NOMO-1 (cell line): ENCODE measurements at regions not wholly inside any gene's neighbourhood (a gene's known extent, or its start where the extent isn't known, plus 50 kb on each side); places are given as distances from the start of the nearest gene placed in this dataset.
"Not testable (repeated sequence)": the region's sequence is repeated elsewhere in the genome, so short reads cannot be mapped to it uniquely, and the experiment has no call there.

Experiments
- DNase-seq, 2 experiments: peaks; one replicate each; lab custom pipeline; 2025; ENCODE audit not compliant: unreplicated experiment in 2 of 2; lab: John Stamatoyannopoulos, UW

DNA sequence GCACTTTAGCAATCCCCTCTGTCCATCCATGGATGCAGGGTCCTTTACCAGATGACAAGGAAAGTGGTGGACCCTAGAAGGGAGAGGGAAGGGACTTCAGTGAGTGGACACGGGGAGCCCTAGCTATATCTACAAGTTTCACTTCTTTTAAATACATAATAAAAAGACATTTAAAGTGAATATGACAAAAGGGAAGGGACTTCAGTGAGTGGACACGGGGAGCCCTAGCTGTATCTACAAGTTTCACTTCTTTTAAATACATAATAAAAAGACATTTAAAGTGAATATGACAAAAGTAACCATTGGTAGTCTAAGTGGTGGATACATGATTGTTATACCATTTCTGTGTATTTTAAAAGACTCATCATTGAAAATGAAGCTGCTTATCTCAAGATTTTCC is 81.9 kb upstream of the HES1 start:
- DNase-seq, result peak in 1 of 2 experiments; percentile 60

GRCh38 chr3:194054540-194054939 is 81.4 kb upstream of the HES1 start:
- no peak for DNase-seq

DNA sequence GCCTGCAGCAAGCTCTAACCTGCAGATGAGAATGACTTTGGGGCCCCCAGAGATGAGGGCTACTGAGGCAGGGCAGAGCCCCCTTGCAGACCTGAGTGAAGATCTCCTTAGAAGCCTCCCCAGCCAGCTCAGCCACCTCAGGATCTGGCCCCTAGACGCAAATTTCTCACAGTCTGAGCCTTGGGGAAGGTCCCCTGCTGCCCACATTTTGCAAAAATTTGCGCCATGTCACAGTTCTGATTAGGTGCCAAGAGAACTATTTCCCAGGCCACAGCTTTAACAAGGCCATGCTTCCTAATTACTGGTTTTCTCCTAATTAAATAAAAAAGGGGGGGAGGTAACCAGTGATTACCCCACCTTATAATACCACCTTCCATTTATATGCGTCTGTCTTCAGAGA is 81.0 kb upstream of the HES1 start:
- DNase-seq, result no peak

- not testable (repeated sequence) for DNase-seq
These were observed 79.6 kb upstream of the HES1 start for GRCh38 chr3:194056323-194056722.

DNA sequence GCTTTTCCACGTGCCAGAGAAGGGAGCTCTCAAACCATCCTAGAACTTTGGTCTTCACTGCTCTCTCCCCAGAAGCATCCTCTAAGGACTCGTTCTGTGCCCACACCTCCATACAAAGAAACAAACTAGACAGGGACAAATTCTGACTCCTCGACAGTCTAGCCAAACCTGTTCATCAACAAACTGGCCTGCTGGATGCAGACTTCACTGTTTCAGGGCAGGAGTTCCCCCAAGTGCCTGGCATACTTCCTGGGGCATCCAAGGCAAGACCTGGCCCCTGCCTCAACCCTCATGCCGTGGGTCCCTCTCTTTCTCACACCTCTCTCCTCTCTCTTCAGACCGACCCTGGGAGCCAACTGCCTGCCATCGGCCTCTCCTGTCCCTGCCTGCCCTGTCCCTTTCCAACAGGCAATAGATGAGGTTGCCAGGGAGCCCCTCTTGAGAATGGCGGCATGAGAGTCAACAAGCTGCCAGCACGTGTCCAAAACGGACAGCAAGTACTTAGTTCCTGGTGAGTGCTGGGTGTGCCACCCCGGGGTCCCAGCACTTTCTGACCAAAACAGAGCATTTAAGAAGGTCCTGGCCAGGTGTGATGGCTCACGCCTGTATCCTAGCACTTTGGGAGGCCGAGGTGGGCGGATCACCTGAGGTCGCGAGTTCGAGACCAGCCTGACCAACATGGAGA is 79.1 kb upstream of the HES1 start:
- no peak for DNase-seq

GRCh38 chr3:194057570-194058188 is 78.3 kb upstream of the HES1 start:
- DNase-seq, result no peak

- DNase-seq, result peak; percentile 34 to 45
These were observed 77.8 kb upstream of the HES1 start for GRCh38 chr3:194058189-194058571.

- no peak for DNase-seq
These were observed 77.2 kb upstream of the HES1 start for GRCh38 chr3:194058753-194059152.

DNA sequence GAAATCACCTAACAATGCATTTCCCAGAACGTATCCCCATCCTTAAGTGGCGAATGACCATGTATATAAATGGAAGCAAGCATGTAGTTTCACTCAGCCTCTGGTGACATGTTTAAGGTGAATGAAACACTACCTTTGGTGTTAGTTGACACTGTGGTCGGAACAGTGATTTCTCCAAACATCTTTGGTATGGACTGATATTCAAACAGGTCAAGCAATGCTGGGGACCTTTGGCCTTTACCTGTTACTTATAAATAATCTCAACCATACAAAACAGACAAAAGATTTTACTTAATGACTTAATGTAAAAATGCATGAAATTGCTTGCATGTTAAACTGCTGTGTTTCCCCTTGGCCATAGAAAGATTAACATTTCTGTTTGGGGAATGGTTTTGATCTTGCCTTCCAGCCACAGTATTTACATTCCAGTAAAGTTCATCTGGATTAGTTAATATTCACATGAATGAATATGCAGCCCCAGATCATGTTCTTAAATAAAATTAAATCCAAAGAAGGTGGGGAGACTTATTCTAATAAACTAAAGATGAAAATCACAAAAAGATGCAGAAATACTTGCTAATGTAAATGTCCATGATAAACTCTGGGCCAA is 74.4 kb upstream of the HES1 start:
- DNase-seq, result no peak

GRCh38 chr3:194062830-194063229 is 73.1 kb upstream of the HES1 start:
- DNase-seq, result no peak

- no peak for DNase-seq
These were observed 71.3 kb upstream of the HES1 start for GRCh38 chr3:194064380-194065332.

DNA sequence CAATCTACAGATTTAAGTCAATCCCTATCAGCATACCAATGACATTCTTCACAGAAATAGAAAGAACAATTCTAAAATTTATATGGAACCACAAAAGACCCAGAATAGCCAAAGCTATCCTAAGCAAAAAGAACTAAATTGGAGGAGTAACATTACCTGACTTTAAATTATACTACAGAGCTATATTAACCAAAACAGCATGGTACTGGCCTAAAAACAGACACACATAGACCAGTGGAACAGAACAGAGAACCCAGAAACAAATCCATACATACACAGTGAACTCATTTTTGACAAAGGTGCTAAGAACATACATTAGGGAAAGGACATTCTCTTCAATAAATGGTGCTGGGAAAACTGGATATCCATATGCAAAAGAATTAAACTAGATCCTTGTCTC is 68.6 kb upstream of the HES1 start:
- DNase-seq, result not testable (repeated sequence)

- peak in 1 of 2 experiments; percentile 54 for DNase-seq
These were observed 68.0 kb upstream of the HES1 start for GRCh38 chr3:194067949-194068362.

DNA sequence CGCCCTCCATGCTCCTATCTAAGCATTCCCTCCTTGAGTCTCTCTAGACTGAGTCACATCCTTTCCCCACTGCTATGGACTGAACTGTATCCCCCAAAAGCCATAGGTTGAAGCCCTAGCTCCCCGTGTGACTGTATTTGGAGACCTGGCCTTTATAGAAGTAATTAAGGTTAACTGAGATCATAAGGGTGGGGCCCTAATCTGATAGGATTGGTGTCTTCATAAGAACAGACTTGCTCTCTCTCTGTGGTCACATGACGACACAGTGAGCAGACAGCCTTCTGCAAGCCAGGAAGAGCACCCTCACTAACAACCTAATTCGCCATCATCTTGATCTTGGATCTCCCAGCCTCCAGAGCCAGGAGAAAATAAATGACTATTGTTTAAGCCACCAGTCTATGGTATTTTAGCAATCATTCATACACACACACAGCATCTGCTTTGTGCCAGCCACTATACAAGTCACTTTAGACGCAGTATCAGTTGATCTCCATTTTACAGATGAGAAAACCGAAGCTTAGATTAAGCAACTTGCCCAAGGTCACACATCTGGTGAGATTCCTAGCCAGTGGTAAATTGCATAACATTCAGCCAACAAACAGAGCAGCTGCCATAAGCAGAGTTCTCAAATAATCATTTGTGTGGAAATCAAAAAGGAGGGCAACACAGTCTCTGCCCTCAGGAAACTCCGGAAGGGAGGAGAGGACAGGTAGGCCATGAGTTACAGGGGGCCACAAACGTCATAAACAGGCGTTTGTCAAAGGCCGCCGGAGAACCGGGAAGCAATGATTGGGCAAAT is 66.3 kb upstream of the HES1 start:
- DNase-seq, result peak in 1 of 2 experiments; percentile 52

DNA sequence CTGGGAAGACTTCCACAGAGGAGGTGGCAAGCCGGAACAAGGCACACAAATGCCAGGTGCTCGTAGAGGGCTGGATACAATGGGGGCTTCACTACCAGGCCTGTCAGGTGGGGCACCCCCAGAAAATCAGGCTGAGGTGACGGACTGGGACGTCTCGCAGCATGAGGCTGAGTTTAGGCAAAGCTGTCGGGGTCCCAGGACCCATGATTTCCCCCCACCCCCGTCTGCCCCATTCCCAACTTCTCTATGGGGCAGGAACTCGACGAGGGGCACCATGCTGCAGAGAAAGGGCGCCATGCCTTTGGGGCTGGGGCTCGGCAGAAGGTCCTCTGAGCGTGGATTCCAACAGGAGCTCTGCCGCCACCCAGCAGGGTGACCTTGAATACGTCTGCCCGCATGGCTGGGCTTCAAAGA is 65.7 kb upstream of the HES1 start:
- DNase-seq, result no peak

- DNase-seq, result peak; percentile 92 to 93
These were observed 65.1 kb upstream of the HES1 start for GRCh38 chr3:194070634-194071409.

GRCh38 chr3:194072097-194072428 is 63.9 kb upstream of the HES1 start:
- DNase-seq, result no peak

DNA sequence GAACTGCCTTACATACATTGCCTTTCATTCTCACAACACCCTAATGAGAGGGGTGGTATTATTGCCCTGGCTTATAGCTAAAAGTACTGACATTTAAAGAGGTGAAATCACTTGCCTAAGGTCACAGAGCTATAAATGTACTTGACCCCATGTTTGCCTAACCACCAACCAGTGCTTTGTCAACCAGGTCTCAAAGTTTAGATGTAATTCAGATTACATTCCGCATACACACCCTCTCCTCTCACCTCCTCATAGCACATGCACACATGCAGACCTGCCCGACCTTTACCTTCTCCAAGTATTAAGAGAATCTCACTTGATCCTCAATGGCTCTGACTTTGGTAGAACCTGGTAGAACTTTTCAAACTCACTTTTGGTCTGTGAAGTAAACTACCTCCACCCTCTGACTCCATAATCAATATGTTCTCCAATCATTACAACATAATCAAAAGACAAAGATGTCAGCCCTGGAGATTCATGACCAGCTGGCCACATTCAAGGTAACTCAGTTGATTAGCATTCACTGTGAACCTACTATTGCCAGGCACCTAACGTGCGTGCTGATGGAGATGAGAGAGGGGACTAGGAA is 63.2 kb upstream of the HES1 start:
- DNase-seq, result no peak

DNA sequence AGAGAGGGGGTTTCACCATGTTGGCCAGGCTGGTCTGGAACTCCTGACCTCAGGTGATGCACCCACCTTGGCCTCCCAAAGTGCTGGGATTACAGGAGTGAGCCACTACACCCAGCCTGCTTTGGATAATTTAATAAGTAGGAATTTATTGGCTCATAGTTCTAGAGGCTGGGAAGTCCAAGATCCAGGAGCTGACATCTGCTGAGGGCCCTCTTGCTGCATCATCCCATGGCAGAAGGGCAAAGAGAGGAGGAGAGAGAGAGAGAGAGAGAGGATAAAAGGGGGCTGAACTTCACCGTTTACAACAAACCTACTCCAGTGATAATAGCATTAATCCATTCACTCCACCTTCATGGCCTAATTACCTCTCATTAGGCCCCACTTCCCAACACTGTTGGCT is 62.0 kb upstream of the HES1 start:
- DNase-seq, result no peak
